NOMO-1 treated with dmso at 0.1 percent for 144 hours (cell line): ENCODE measurements at regions not wholly inside any gene's neighbourhood (a gene's known extent, or its start where the extent isn't known, plus 50 kb on each side); places are given as distances from the start of the nearest gene placed in this dataset.
"Not testable (repeated sequence)": the region's sequence is repeated elsewhere in the genome, so short reads cannot be mapped to it uniquely, and the experiment has no call there.

Experiments
- DNase-seq: peaks from one replicate; lab custom pipeline; 2025; ENCODE audit not compliant: unreplicated experiment; lab: John Stamatoyannopoulos, UW

DNA sequence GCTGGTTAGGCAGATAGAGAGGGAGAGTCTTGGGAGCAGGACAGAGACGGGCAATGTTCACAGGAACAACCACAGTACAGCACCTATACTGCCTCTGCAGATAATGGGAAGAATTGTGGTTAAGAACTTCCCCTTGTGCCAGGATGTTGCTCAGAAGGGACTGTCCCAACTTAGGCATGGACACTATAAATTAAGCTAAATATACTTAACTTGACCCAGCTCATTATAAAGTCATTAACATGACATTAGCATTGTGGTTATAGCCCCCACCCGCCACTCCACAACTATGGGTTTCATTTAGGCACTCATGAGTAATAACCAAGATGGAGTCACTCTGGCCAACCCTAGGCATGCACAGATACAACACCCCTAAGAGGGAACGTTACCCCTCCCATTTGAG, 310.9 kb upstream of the NRG3 start:
- DNase-seq = no peak

DNA sequence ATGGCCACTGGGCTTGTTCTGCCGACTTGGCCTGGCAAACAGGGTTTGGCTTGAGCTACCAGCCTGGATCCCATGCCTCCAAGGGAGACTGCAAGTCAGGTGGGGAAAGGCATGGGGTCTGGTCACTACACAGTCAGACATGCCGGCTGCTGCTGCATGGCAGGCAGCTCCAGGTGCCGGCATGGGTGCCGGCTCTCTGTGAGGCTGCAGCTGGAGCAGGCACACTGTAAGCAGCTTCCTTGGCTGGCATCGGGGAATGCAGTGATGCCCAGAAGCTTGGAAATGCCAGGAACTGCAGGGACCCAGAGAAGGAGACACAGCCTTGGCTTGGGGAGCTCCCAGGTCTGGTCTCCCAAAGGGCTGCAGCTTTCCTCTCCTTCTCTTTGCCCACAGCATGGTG, 305.5 kb upstream of the NRG3 start:
- DNase-seq = no peak

- no peak for DNase-seq
Measured at GRCh38 chr10:81570349-81570748, 304.6 kb upstream of the NRG3 start.

DNA sequence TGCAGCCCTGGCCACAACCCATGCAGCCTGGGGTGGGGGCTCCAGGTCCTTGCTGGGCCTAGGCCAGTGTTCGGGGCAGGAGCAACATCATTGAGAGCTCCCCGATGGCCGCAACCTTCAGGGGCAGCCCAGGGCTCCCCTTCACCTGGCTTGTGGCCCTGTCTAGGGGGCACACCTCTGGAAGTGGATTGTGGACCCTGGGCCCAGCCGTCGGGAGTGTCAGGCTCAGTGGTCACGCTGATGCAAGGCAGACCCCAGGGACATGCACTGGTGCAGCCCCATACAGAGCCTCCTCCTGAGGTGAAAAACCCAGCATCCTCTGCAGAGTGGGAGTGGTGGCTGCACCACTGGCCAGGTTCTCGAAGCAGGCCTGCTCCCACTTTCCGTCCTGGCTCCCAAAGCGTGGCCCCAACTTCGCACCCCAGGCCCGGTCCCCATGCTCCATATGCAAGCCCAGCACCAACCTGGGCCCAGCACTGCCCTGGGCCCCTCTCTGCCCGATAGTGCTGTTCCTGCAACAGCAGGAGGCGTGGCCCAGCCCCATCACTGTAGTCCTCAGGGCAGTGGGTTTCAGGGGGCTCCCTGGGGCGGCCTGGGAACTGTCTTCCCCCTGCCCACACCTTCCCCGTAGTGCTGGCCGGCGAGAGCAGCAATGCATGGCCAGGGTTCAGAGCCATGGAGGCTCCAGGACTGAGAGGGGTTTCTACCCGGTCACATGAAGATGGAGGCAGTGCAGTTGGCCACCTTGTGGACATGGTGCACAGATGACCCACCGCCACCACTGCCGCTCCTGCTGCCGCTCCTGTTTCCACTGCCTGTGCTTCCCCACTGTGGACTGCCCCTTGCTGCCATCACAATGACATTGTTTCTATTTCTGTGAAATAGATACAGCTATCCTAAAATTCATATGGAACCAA, 303.9 kb upstream of the NRG3 start:
- no peak for DNase-seq

- no peak for DNase-seq
Measured at GRCh38 chr10:81575036-81575435, 300.0 kb upstream of the NRG3 start.

DNA sequence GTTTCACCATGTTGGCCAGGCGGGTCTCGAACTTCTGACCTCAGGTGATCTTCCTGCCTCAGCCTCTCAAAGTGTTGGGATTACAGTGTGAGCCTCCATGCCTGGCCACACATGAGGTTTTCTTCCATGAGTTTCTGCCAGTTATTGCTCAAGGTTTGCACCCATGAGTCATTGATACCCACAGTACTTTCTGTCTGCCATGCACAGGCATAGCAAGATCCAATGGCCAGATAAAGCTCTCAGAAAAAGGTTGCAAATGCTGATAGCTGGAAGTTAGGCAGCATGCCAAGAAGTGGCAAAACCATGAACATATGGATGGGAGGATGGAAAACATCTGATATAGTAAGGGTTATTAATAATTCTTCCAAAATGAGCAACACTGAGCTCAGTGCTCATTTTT, 298.7 kb upstream of the NRG3 start:
- no peak for DNase-seq

GRCh38 chr10:81594991-81595390, 280.0 kb upstream of the NRG3 start:
- DNase-seq = no peak

- no peak for DNase-seq
Measured at GRCh38 chr10:81600185-81600584, 274.8 kb upstream of the NRG3 start.

GRCh38 chr10:81603106-81603620, 271.8 kb upstream of the NRG3 start:
- DNase-seq = no peak

GRCh38 chr10:81644485-81644884, 230.5 kb upstream of the NRG3 start:
- not testable (repeated sequence) for DNase-seq

GRCh38 chr10:81655986-81656385, 219.0 kb upstream of the NRG3 start:
- no peak for DNase-seq

DNA sequence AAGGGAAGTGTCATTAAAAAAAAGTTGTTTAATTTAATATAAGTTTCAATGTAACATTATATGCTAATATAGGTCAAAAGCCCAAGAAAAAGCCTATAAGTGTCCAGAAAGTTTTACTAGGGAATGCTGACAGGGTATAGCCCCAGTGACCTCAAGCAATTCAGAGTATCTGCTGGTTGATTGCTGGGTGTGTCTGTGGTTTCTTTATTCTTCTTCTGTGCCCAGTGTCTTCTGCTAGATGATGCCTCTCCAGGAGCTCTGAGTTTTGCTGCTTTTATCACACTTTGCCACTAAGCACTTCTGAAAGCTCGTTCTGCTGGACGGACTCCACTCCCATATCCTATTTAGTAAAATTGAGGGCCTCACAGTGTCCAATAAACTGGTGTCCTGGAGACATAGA, 212.2 kb upstream of the NRG3 start:
- no peak for DNase-seq

DNA sequence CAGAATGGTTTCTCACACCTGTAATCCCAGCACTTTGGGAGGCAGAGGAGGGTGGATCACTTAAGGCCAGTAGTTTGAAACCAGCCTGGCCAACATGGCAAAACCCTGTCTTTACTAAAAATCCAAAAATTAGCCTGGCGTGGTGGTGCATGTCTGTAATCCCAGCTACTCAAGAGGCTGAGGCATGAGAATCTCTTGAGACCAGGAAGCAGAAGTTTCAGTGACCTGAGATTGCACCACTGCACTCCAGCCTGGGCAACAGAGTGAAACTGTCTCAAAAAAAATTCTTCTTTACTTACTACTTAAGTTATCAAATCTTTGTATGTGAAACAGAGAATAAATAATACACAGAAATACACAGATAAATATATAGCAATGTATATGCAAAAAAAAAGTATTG, 210.2 kb upstream of the NRG3 start:
- not testable (repeated sequence) for DNase-seq

GRCh38 chr10:81674941-81675340, 200.1 kb upstream of the NRG3 start:
- DNase-seq = no peak

DNA sequence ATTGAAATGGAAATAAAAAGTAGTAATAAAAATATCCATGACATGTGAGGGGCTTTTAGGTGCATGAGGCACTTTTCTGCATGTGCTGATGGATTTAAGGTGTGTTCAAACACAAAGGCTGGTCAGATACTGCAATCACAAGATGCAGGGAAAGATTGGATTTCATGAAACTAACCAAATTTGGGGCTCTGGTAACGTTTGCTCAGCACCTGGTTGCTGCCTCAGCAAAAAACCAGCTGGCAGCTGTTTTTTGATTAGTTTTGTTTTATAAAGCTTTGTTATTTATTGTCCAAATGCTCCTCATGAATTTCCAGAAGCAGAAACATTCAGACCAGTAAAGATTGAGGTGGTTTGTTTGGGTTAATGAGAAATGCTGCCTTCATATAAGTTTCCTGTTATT, 195.7 kb upstream of the NRG3 start:
- no peak for DNase-seq

DNA sequence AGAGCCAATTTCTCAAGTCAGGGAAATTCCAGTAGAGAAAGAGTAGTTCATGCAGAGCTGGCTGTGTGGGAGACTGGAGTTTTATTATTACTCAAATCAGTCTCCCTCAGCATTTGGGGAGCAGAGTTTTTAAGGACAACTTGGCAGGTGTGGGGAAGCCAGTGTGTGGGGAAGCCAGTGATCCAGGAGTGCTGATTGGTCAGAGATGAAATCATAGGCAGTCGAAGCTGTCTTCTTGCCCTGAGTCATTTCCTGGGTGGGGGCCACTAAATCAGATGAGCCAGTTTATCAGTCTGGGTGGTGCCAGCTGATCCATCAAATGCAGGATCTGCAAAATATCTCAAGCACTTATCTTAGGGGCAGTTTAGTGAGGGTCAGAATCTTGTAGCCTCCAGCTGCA, 194.6 kb upstream of the NRG3 start:
- no peak for DNase-seq

DNA sequence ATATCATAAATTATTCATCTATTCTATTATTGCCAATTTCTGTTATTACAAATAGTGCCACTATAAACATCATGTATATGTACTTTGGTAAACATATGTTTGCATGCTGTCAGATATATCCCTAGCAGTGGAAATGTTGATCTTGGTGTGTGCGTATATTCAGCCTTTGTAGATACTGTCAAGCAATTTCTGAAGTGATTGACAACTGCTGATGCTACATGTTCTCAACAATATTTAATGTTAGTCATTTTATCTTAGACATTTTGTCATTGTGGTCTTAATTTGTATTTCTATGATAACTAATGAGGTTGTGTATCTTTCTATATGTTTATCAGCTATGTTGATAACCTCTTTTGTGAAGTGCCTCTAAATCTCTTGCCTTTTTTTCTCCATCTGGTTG, 186.5 kb upstream of the NRG3 start:
- no peak for DNase-seq

DNA sequence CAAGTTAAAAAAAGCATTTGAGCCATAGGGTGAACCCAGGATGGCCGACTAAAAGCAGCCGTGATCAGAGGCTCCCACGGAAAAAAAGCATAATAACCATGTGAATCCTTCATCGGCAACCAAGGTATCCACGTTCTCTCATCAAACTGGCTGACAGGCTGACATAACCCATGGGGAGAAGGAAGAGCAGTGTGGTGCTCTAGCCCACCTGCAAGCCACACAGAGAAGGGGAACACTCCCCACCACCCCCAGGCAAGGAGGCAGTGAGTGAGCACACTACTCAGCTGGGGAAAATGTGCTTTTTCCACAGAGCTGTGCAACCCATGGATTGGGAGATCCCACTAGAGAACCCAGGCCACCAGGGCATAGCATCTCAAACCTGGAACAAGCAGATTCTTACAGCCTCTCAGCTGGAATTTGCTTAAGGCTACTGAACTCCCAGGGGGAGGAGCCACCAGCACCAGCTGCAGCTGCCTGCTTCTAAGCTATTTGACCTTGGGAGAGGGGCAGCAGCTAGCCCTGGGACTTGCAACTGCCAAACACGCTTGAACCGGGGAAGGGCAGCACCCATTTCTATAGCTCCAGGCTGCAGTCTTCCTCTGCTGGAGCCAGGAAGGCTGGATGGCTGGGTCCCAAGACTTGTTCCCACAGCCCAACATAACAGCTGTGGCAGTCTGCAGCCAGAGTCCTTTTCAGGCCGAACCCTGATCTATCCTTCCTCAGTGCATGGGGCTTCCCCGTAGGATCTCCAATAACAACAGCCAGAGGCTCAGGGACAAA, 178.2 kb upstream of the NRG3 start:
- DNase-seq = no peak

GRCh38 chr10:81704596-81704995, 170.4 kb upstream of the NRG3 start:
- no peak for DNase-seq

DNA sequence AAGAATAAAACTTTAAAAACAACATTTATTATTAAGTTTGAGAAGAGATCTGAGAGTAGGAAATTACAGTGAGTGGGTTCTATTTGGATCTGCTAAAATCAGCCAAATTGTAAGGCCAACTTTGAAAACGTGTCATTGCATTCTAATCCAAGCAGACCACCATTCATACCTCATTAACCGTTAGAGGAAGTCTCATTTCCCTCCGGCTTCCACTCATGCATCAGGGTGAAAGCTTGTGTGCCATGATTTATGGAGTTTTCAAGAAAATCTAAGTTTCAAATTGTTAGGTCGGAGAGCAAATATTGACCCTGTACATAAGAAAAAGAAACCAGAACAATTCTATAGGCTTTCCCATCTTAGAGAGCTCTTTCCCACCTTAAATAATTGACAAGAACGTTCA, 166.6 kb upstream of the NRG3 start:
- no peak for DNase-seq

- DNase-seq = no peak
Measured at GRCh38 chr10:81708929-81709328, 166.1 kb upstream of the NRG3 start.

DNA sequence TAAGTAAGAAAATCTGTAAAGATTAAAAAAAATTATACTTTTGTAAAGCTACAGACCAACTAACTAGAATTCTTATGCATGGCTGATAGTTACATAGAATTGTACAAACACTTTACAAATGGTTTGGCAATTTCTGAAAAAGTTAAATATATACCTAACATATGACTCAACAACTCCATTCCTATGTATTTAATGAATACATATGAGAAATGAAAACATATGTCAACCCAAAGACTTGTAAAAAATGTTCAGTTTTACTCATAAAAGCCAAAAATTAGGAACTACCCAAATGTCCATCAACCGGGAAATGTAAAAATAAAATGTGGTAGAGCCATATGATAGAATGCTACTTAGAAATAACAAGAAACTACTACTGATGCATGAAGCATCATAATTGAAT, 152.6 kb upstream of the NRG3 start:
- DNase-seq = no peak
